Muscle of leg (tissue), 3 donors: ENCODE measurements at regions not wholly inside any gene's neighbourhood (a gene's known extent, or its start where the extent isn't known, plus 50 kb on each side); places are given as distances from the start of the nearest gene placed in this dataset.
A peak's percentile ranks its signal among the peaks of the same experiment; 100 is the strongest.

ENCODE experiments used
- DNase-seq: peaks from one replicate; pipeline ENCODE4 v3.0.0; 2013
- H3K27ac ChIP-seq: one replicate; pipeline ENCODE4 v1.5.1; 2013; ENCODE audit warnings: mild to moderate bottlenecking, low read length, control low read depth
- H3K27me3 ChIP-seq: one replicate; pipeline ENCODE4 v1.6.1; 2013; ENCODE audit warnings: low read length; ENCODE audit not compliant: control insufficient read depth, insufficient read depth
- H3K36me3 ChIP-seq: one replicate; pipeline ENCODE4 v1.6.1; 2013; ENCODE audit warnings: low read length; ENCODE audit not compliant: control insufficient read depth, insufficient read depth
- H3K4me1 ChIP-seq: one replicate; pipeline ENCODE4 v1.6.1; 2013; ENCODE audit warnings: low read length; ENCODE audit not compliant: control insufficient read depth, insufficient read depth
- H3K4me3 ChIP-seq: one replicate; pipeline ENCODE4 v1.5.1; 2013; ENCODE audit warnings: low read length, control low read depth
- H3K9me3 ChIP-seq: replicated peaks from 2 replicates; pipeline ENCODE4 v1.6.1; 2013; ENCODE audit warnings: low read depth, low read length; ENCODE audit not compliant: control insufficient read depth
- WGBS: methylation state at CpG from one replicate; pipeline ENCODE4 v1.1.5; 2013; ENCODE audit warnings: missing lambda C conversion rate; ENCODE audit not compliant: insufficient coverage; 5-methylcytosine and 5-hydroxymethylcytosine counted together

DNA sequence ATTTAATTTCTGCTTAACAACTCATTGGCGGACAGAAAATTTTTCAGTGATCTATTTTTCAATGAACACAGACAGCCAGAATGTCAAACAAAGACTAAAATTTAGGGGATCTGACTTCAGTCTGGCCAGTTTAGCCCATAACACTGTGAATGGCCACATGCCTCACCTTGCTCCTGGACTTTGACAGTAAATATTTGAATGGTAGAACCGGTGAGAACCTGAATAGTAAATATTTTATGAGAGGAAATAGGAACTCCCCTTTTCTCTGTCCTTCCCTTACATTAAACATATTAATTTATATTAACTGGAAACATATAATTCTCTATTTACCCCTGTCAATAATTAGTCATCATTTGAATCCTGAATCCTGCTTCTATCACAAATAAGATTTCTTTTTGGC is 942.1 kb downstream of the KCNJ2 start:
- no peaks in the 10 kb centered on the region for H3K27me3 ChIP-seq
- H3K4me1 ChIP-seq, result no peaks in the 10 kb centered on the region
- no peak for DNase-seq
- H3K27ac ChIP-seq, result no peak overlapping the region
- no peaks in the 10 kb centered on the region for H3K9me3 ChIP-seq
- no peak overlapping the region for H3K4me3 ChIP-seq
- H3K36me3 ChIP-seq, result no peaks in the 10 kb centered on the region
- 83% methylated on average over 1 of the region's 2 CpGs for WGBS

GRCh38 chr17:71111934-71112333 is 942.6 kb downstream of the KCNJ2 start:
- Histone ChIP-seq H3K9me3 (no peaks in the 10 kb centered on the region), H3K4me1 (no peaks in the 10 kb centered on the region), H3K27me3 (no peaks in the 10 kb centered on the region), H3K4me3 (no peak overlapping the region), H3K27ac (no peak overlapping the region), H3K36me3 (no peaks in the 10 kb centered on the region)
- no CpG with 5 or more reads among the region's 2 CpGs for WGBS
- peak; percentile 67 for DNase-seq

DNA sequence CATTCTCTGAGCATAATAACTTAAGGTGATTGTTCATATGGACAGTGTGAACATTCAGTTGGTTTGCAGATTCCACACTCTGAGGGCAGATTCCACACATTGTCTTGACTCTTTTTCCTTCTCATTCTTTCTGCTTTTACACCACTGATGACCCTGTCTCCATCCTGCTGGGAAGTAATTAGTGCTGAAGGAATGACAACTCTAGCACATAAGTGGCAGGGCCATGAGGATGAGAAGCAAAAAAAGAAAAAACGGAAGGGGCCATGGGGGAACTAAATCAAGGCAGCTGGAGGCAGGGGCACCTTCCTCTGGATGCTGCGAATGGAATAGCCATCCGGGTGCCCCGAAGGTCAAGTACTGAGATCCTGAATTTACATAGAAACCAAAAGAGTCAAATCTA is 944.0 kb downstream of the KCNJ2 start:
- WGBS, result 82% methylated on average over 4 of the region's 4 CpGs
- H3K4me1 ChIP-seq, result no peaks in the 10 kb centered on the region
- H3K27ac ChIP-seq, result no peak overlapping the region
- DNase-seq, result no peak
- H3K27me3 ChIP-seq, result no peaks in the 10 kb centered on the region
- no peaks in the 10 kb centered on the region for H3K9me3 ChIP-seq
- no peak overlapping the region for H3K4me3 ChIP-seq
- H3K36me3 ChIP-seq, result no peaks in the 10 kb centered on the region

DNA sequence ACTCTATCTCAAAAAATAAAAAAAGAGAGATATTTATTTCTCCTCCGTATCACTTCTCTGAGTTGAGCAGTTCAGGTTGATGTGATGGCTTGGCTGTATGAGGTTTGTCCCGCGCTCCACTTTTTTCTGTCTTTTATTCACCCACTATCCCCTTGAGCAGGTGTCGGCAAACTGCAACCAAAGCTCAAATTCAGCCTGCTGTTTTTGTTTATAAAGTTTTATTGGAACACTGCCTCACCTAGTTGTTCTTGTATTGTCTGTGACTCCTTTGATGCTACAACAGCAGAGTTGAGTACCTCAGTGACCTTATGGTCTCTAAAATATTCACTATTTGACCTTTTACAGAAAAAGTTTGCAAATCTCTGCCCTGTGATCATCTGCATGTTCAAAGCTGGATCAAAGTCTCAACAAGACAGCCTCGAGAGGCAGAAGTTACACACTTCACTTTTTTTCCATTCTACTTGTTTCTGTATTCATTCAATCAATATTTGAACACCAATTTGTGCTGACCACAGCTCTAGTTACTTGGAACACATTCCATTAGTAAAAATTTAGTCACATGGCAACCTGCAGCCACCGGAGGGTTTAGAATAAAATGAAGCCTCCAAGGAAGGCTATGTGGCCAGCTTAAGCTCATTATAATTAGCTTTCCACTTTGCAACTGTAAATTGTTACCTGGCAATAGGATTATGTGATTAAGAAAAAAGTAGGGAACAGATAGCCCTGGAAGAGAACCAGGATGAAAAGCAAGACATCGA is 945.8 kb downstream of the KCNJ2 start:
- H3K9me3 ChIP-seq, result no peaks in the 10 kb centered on the region
- H3K4me1 ChIP-seq, result no peaks in the 10 kb centered on the region
- H3K27me3 ChIP-seq, result no peaks in the 10 kb centered on the region
- 100% methylated on average over 1 of the region's 7 CpGs for WGBS
- H3K36me3 ChIP-seq, result no peaks in the 10 kb centered on the region
- DNase-seq, result no peak
- H3K4me3 ChIP-seq, result no peak overlapping the region
- no peak overlapping the region for H3K27ac ChIP-seq

GRCh38 chr17:71115669-71115972 is 946.3 kb downstream of the KCNJ2 start:
- Histone ChIP-seq H3K9me3 (no peaks in the 10 kb centered on the region), H3K27ac (no peak overlapping the region), H3K36me3 (no peaks in the 10 kb centered on the region), H3K4me1 (no peaks in the 10 kb centered on the region), H3K27me3 (no peaks in the 10 kb centered on the region), H3K4me3 (no peak overlapping the region)
- peak; percentile 5 for DNase-seq
- no CpG with 5 or more reads among the region's 4 CpGs for WGBS

DNA sequence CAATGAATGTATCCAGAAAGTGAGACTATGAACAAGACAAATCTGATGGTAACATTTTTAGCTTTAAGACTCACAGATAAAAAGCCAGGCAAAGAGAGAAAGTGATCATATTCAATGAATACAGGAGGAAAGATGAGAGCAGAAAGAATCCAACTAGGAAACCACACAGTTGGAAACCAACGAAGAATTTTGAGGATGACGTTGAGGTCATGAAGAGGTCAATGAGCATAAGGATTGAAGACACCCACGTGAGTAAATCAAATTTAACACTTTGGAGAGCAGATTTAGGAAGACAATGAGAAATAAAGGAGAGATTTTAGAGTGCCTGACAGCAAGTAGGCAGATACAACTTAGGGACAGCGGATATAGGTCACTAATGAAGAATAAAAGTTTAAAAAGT is 948.1 kb downstream of the KCNJ2 start:
- WGBS, result 0% methylated on average over 3 of the region's 4 CpGs
- no peak overlapping the region for H3K27ac ChIP-seq

DNA sequence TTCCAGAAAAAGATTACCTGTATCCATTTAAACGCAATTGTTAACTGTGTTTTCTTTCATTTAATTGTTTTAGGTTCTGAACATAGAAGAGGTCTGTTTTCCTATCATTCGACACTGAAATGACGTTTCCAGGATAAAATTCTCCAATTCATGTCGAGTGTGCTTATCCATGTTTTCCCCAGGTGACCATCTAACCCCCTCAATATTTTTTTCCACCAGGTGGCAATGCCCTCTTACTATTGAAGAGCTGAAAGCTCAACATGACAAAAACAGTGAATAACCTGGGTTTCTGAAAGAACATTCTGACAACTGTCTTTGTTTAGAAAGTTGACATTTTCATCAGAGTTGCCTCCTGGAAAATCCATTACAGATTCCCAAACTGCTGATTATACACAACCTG is 948.7 kb downstream of the KCNJ2 start:
- WGBS, result 67% methylated on average over 1 of the region's 4 CpGs
- H3K4me3 ChIP-seq, result no peak overlapping the region
- H3K9me3 ChIP-seq, result no peaks in the 10 kb centered on the region
- H3K27ac ChIP-seq, result no peak overlapping the region
- H3K36me3 ChIP-seq, result no peaks in the 10 kb centered on the region
- DNase-seq, result peak; percentile 16
- H3K4me1 ChIP-seq, result no peaks in the 10 kb centered on the region
- H3K27me3 ChIP-seq, result no peaks in the 10 kb centered on the region

More for the DNA sequence above, 948.1 kb downstream of the KCNJ2 start:
- Histone ChIP-seq H3K9me3 (no peaks in the 10 kb centered on the region), H3K4me1 (no peaks in the 10 kb centered on the region), H3K4me3 (no peak overlapping the region), H3K36me3 (no peaks in the 10 kb centered on the region), H3K27me3 (no peaks in the 10 kb centered on the region)
- peak; percentile 20 for DNase-seq

DNA sequence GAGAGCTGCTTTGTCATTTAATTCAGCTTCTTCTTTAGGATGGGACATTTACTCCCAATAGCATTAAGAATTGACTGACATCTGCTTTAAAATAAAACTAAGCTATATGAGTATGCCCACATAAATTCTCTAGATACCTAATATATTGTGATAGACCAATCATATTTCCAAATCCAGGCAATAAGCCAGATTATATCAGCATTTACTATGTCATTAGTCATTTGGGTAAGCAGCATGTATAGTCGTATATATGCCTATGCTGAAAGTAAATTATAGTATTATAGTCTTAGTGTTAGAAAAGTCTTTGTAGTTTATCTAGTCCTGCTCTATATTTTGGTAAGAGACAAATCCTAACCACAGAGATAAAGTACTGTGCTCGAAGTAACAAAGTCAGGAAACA is 958.1 kb downstream of the KCNJ2 start:
- H3K27me3 ChIP-seq, result no peaks in the 10 kb centered on the region
- no peaks in the 10 kb centered on the region for H3K4me1 ChIP-seq
- no peaks in the 10 kb centered on the region for H3K9me3 ChIP-seq
- no peak for DNase-seq
- H3K36me3 ChIP-seq, result no peaks in the 10 kb centered on the region
- H3K4me3 ChIP-seq, result no peak overlapping the region
- no peak overlapping the region for H3K27ac ChIP-seq
- WGBS, result no CpG with 5 or more reads among the region's 2 CpGs

DNA sequence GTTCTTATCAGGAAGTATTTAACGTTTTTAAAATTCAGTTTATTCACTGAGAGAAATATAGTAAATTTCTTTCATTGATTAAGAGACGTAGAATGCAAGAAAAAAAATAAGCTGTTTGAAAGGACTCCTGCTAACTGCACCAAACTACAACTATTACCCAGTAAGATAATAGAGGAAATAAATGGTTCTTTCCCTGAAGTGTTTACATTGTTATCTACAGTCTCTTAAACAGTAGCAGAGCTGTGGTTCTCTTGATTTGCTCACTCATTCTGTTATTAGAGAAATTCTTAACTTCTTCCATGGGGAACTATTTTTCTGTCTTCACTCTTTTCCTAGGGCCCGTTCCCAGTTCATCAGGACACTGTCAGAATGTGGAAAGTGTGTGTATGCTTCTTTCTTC is 973.0 kb downstream of the KCNJ2 start:
- DNase-seq, result no peak
- no CpG with 5 or more reads among the region's 3 CpGs for WGBS
- H3K4me1 ChIP-seq, result no peaks in the 10 kb centered on the region
- H3K36me3 ChIP-seq, result no peaks in the 10 kb centered on the region
- H3K27ac ChIP-seq, result no peak overlapping the region
- no peaks in the 10 kb centered on the region for H3K27me3 ChIP-seq
- no peaks in the 10 kb centered on the region for H3K9me3 ChIP-seq
- H3K4me3 ChIP-seq, result no peak overlapping the region

DNA sequence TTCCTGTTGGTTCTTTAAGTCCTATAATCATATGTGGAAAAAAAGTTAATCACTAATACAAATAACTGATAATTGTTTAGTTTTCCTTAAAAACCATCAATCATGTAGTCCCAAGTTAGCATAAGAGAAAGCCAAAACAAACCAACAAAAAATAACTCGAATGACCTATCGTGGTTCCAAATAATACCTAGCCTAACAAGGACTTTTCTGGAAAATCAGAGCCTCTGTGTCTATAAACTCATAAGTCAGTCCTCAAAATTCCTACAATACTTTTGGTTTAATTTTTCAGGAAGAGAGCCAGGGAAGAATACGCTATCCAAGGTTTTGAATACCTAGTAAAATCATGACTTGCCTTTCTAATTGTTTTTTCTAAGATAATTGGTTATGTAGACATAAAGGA is 975.3 kb upstream of the SOX9 start:
- Histone ChIP-seq H3K27ac (no peak overlapping the region), H3K4me1 (no peaks in the 10 kb centered on the region), H3K9me3 (no peaks in the 10 kb centered on the region), H3K36me3 (no peaks in the 10 kb centered on the region), H3K4me3 (no peak overlapping the region), H3K27me3 (no peaks in the 10 kb centered on the region)
- WGBS, result no CpG with 5 or more reads among the region's 3 CpGs
- no peak for DNase-seq

DNA sequence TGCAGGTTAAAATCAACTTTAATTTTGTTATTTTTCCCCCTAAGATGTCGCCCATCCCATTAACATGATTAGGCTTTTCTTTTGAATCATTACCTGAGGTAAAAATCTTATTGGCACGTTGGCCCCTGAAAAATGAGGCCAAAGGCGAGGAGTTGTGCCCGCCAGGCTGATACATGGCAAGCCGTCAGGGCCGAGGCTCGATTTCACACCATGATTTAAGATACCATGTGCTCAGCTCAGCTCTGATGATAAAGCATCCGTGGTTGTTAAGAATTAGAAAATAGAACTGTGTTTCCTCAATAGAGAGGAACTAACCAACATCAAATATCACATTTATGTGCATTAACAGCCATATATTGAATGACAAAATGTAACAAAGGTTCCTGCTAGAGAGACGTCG is 972.9 kb upstream of the SOX9 start:
- Histone ChIP-seq H3K27me3 (no peaks in the 10 kb centered on the region), H3K27ac (no peak overlapping the region), H3K9me3 (no peaks in the 10 kb centered on the region), H3K4me3 (no peak overlapping the region), H3K36me3 (no peaks in the 10 kb centered on the region), H3K4me1 (no peaks in the 10 kb centered on the region)
- WGBS, result 47% methylated on average over 3 of the region's 10 CpGs
- no peak for DNase-seq
